IPS DF 6.9 (cell line): ENCODE measurements at regions not wholly inside any gene's neighbourhood (a gene's known extent, or its start where the extent isn't known, plus 50 kb on each side); places are given as distances from the start of the nearest gene placed in this dataset.
"Not testable (repeated sequence)": the region's sequence is repeated elsewhere in the genome, so short reads cannot be mapped to it uniquely, and the experiment has no call there.

ENCODE experiments used
- DNase-seq: peaks from one replicate; pipeline ENCODE4 v3.0.0-alpha.2; 2013; ENCODE audit warnings: low read depth, low spot score
- H3K27ac ChIP-seq: one replicate; pipeline ENCODE4 v1.5.1; 2013; ENCODE audit warnings: low read length, control low read depth
- H3K27me3 ChIP-seq: 2 replicates; pipeline ENCODE4 v1.6.1; 2013; ENCODE audit warnings: mild to moderate bottlenecking, low read length; ENCODE audit not compliant: control insufficient read depth, insufficient read depth
- H3K36me3 ChIP-seq: 2 replicates; pipeline ENCODE4 v1.6.1; 2013; ENCODE audit warnings: low read length; ENCODE audit not compliant: control insufficient read depth, insufficient read depth
- H3K4me1 ChIP-seq: 2 replicates; pipeline ENCODE4 v1.6.1; 2013; ENCODE audit warnings: low read length; ENCODE audit not compliant: control insufficient read depth, insufficient read depth
- H3K4me3 ChIP-seq: 2 replicates; pipeline ENCODE4 v1.5.1; 2013; ENCODE audit warnings: mild to moderate bottlenecking, low read length
- H3K9me3 ChIP-seq: 2 replicates; pipeline ENCODE4 v1.6.1; 2013; ENCODE audit warnings: low read length, inconsistent platforms; ENCODE audit not compliant: control insufficient read depth, insufficient read depth
- WGBS: extraction: QIAGEN DNeasy Blood & Tissue Kit; methylation state at CpG from one replicate; pipeline ENCODE4 v1.1.7; 2013; ENCODE audit warnings: mixed read lengths, missing lambda C conversion rate; ENCODE audit not compliant: insufficient read length, insufficient coverage; 5-methylcytosine and 5-hydroxymethylcytosine counted together

DNA sequence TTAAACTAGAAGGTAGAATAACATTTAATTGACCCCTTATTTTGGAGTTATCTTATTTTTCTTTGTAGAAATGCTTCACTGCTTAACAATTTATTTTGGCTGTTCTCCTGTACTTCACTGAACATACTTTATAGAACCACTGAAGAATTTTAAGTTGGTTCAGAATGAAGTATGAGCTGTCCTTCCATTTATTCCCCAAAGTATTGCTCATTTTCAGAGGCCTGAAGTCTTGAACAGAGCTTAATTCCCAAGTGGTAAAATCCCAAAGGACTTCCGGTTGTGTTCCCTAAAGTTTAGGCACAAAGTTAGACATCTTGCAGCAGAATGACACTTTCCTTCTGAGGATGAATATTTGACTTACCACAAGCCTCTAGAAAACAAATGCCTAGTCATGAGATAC, 233.3 kb downstream of the TINAG start:
- no CpG with 5 or more reads among the region's 1 CpG for WGBS
- H3K27ac ChIP-seq = no peak overlapping the region
- no peaks in the 10 kb centered on the region for H3K27me3 ChIP-seq
- H3K9me3 ChIP-seq = no peaks in the 10 kb centered on the region
- no peak overlapping the region for H3K4me3 ChIP-seq
- no peaks in the 10 kb centered on the region for H3K36me3 ChIP-seq
- no peak for DNase-seq
- H3K4me1 ChIP-seq = no peaks in the 10 kb centered on the region

DNA sequence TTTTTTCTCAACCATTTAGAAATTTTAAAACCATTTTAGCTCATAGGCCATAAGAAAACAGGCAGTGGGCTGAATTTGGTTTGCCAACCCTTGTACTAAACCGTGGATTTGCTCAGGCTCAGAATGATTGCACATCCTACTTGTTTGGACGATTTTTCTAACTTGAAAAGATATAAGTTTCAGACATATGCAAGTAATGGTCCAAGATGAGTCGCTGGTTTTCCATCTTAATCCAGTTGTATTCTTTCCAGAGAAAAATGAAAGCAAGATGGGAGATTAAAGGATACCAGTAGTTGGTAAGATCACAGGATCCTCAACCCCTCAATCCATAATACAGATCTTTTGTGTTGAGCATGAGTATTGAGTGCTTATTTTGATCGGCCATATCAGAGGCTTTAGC, 250.9 kb downstream of the TINAG start:
- WGBS = no CpG with 5 or more reads among the region's 4 CpGs
- Histone ChIP-seq H3K4me1 (no peaks in the 10 kb centered on the region), H3K36me3 (no peaks in the 10 kb centered on the region), H3K9me3 (no peaks in the 10 kb centered on the region), H3K4me3 (no peak overlapping the region), H3K27me3 (no peaks in the 10 kb centered on the region), H3K27ac (no peak overlapping the region)
- no peak for DNase-seq

DNA sequence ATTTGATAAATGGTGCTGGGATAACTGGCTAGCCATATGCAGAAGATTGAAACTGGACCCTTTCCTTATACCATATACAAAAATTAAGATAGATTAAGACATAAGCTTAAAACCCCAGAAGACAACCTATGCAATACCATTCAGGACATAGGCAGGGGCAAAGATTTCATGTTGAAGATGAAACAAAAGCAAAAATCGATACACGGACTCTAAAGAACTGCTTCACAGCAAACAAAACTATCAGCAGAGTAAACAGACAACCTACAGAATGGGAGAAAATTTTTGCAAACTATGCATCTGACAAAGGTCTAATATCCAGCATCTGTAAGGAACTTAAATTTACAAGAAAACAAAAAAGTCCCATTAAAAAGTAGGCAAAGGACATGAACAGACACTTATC, 255.9 kb downstream of the TINAG start:
- H3K4me3 ChIP-seq, DNase-seq, H3K27me3 ChIP-seq, H3K9me3 ChIP-seq, H3K36me3 ChIP-seq, H3K27ac ChIP-seq, H3K4me1 ChIP-seq: not testable (repeated sequence)
- WGBS = no CpG with 5 or more reads among the region's 2 CpGs

DNA sequence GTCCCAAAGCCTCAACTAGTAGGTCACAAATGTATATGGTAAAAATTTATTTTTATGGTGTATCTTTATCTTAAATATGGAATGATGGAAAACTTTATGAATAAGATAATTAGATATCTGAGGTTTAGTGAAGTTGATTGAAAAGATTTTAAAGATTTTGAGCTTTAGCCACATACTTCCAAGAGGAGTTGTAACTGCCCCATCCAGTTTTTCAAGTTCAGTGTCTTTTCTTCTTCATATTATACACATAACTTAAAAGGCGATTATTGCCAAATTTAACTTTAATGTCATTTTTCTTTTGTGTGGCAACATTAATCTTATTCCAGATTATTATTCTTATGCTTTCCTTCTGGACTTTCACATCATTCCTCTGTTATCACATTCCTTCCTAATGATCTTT, 266.4 kb downstream of the TINAG start:
- Histone ChIP-seq H3K4me1 (no peaks in the 10 kb centered on the region), H3K4me3 (no peak overlapping the region), H3K36me3 (no peaks in the 10 kb centered on the region), H3K9me3 (no peaks in the 10 kb centered on the region), H3K27me3 (no peaks in the 10 kb centered on the region), H3K27ac (no peak overlapping the region)
- WGBS = no CpG with 5 or more reads among the region's 1 CpG
- no peak for DNase-seq

DNA sequence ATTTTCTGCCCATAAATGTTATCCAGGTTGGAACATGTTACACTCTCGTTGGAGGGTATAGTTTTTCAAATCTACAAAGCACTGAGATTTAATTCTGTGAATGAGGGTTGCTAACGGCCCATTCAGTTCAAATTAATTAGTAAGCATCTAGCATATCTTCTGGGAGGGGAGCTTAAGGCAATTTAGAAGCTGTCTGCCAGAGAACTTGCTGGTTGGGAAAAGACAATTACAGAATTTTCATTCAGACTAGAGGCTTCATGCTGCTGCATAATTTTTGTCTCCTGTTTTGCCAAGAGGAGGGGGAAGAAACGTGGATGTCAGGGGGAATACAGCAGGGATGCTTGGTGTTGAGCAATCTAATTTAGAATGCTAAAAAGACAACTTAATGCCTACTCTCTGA, 268.3 kb upstream of the FAM83B start:
- no peak overlapping the region for H3K4me3 ChIP-seq
- H3K36me3 ChIP-seq = no peaks in the 10 kb centered on the region
- WGBS = no CpG with 5 or more reads among the region's 3 CpGs
- DNase-seq = no peak
- no peaks in the 10 kb centered on the region for H3K9me3 ChIP-seq
- no peaks in the 10 kb centered on the region for H3K4me1 ChIP-seq
- no peaks in the 10 kb centered on the region for H3K27me3 ChIP-seq
- H3K27ac ChIP-seq = no peak overlapping the region

DNA sequence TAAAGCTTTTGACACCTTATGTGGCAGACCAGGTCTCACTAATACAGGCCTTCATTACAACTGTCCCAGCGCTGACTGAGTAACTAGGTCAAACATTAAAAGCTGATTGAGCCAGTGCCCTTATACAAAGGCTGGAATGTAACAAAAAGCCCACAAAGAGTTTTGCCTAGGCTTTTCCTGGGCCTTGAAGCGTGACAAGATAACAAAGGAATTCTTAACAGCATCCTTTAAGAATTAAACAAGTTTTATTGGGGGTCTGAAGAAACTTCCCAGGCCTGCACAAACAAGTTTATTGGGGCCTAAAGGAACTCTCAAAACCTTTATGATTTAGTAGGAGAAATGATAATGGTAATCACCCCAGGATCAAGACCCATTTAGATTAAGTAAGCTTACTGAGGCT, 267.6 kb upstream of the FAM83B start:
- H3K4me3 ChIP-seq = no peak overlapping the region
- no peaks in the 10 kb centered on the region for H3K4me1 ChIP-seq
- no peaks in the 10 kb centered on the region for H3K27me3 ChIP-seq
- no peaks in the 10 kb centered on the region for H3K9me3 ChIP-seq
- no CpG with 5 or more reads among the region's 2 CpGs for WGBS
- H3K36me3 ChIP-seq = no peaks in the 10 kb centered on the region
- DNase-seq = no peak
- no peak overlapping the region for H3K27ac ChIP-seq

DNA sequence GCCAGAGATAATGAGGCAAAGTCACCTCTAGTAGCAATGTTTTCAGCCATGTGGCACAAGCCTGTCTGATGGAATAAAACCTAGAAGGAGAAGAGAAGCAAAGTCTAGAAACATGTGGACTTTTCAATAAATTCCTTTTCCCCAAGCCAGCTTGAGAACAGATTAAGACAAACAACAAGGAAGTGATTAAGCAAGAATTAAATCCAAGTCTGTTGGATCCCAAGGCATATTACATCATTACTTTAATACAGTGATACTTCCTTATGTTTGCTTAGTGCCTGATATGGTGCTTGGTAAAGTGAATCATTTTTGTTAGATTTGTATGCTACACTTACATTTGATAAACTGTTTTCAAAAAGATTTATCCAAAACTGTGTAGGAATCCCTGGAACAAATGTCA, 260.3 kb upstream of the FAM83B start:
- Histone ChIP-seq H3K36me3 (no peaks in the 10 kb centered on the region), H3K27me3 (no peaks in the 10 kb centered on the region), H3K4me3 (no peak overlapping the region), H3K4me1 (no peaks in the 10 kb centered on the region), H3K27ac (no peak overlapping the region), H3K9me3 (no peaks in the 10 kb centered on the region)
- no peak for DNase-seq

DNA sequence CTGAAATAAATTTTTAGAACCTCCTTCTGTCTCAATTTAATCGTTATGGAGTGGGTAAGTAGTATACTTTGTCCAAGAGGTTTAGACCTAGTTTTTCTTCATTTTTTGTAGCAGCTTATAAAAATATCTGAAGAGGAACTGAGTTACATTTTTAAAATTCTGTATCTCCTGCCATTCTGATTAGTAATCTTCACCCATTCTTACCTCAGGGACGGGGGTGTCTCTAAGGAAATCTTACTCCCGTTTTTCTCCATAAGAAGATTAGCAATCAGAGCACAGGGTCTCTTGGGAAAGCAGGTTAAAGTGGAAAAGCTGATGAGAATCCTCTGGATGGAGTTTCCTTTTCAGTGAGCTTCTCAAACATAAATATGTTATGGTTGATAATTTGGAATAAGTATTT, 259.3 kb upstream of the FAM83B start:
- no peaks in the 10 kb centered on the region for H3K36me3 ChIP-seq
- no peak overlapping the region for H3K4me3 ChIP-seq
- WGBS = no CpG with 5 or more reads among the region's 3 CpGs
- H3K4me1 ChIP-seq = no peaks in the 10 kb centered on the region
- H3K9me3 ChIP-seq = no peaks in the 10 kb centered on the region
- no peak for DNase-seq
- H3K27ac ChIP-seq = no peak overlapping the region
- H3K27me3 ChIP-seq = no peaks in the 10 kb centered on the region

DNA sequence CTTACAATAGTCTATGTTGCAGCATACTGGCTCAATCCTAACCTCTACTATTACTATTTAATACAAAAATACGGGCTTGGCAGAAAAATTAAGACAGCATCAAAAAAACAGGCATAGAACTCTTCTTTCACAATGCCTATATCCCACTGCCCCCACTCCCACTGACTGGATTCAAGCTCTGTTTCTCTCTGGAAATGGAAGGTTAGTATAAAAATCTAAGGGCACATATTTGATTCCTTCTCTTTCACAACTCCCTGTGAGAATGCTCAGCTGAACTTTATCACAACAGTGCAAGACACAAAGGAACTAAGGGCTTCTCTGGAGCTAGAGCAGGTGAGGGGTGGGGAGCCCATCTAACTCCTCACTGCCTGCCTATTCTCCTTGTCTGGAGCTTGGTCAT, 258.4 kb upstream of the FAM83B start:
- no peak for DNase-seq
- Histone ChIP-seq H3K4me3 (no peak overlapping the region), H3K9me3 (no peaks in the 10 kb centered on the region), H3K27ac (no peak overlapping the region), H3K4me1 (no peaks in the 10 kb centered on the region), H3K27me3 (no peaks in the 10 kb centered on the region), H3K36me3 (no peaks in the 10 kb centered on the region)
- no CpG with 5 or more reads among the region's 1 CpG for WGBS

DNA sequence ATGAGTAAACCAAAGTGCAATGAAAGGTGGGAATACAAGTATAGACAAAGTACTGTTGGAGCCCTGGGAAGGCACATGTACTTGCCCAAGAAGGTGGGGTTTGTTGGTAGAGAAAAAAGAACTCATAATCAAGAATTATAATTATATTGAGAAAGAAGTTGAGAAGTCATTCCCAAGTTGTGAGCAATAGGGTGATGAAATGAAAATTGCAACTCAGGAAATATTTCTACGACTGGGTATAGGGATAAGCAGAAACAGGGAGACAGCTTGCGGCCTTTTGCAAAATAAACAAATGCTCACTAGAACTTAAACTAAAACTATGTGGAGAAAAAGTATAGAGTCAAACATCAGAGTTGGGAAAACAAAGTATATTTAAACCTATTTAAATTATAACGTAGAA, 250.7 kb upstream of the FAM83B start:
- Histone ChIP-seq H3K4me3 (no peak overlapping the region), H3K4me1 (no peaks in the 10 kb centered on the region), H3K27me3 (no peaks in the 10 kb centered on the region), H3K9me3 (no peaks in the 10 kb centered on the region), H3K36me3 (no peaks in the 10 kb centered on the region), H3K27ac (no peak overlapping the region)
- WGBS = no CpG with 5 or more reads among the region's 3 CpGs
- DNase-seq = no peak

DNA sequence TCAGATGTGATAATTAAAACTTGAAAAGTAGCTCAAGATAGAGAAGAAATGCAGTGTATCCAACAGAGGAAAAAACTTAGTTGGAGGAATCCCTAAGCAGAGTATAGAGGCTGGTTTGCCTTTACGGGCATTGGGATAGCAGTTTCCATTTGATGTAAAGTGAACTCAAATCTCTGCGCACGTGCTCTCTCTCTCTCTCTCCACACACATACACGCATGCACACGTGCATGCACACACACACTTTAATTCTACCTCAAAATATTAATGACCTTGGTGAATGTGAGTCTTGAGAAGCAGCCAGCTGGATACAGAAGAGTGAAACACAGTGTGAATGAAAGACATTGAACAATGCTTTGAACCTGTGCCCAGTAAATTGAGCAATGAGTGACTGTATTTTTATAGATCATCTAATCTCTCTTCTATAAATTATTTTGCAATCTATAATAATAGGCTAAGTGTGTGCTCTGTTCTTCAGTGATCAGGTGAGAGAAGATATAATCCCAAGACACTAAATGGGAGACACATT, 247.7 kb upstream of the FAM83B start:
- no peaks in the 10 kb centered on the region for H3K9me3 ChIP-seq

More for the DNA sequence above, 247.7 kb upstream of the FAM83B start:
- Histone ChIP-seq H3K4me1 (no peaks in the 10 kb centered on the region), H3K36me3 (no peaks in the 10 kb centered on the region), H3K4me3 (no peak overlapping the region), H3K27me3 (no peaks in the 10 kb centered on the region), H3K27ac (no peak overlapping the region)
- DNase-seq = no peak
- no CpG with 5 or more reads among the region's 5 CpGs for WGBS
